ENCODE measurements at regions not wholly inside any gene's neighbourhood (a gene's known extent, or its start where the extent isn't known, plus 50 kb on each side); places are given as distances from the start of the nearest gene placed in this dataset.

DNA sequence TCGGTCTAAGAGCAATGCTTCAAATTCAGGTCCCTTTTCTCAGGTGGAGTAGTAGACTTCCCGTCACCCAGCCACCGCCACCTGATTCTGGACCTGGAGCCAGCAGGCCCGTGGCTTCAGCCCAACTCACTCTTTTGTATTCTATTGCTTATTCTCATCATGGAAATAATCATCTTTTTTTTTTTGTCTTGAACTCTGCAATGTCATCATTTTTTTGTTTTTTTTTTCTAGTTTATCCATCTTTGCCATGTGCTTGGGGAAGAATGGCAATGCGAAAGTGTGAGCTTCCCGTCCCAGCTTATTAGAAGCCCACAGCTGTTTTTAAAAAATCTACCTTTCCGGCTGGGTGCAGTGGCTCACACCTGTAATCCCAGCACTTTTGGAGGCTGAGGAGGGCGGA is 51.3 kb upstream of the FSTL1 start:
- Histone ChIP-seq H3K9ac (ENCODE audit: low read length) (no peak overlapping the region), H3K9me3 (ENCODE audit: insufficient read depth, low read depth, low read length) (no peaks in the 10 kb centered on the region), H3K27me3 (ENCODE audit: insufficient read depth, low read length) (no peaks in the 10 kb centered on the region), H3K4me2 (ENCODE audit: low read length) (no peak overlapping the region), H3K4me1 (ENCODE audit: insufficient read depth, low read length) (peaks cover 23% of the 10 kb centered on the region), H2AFZ (ENCODE audit: low read depth, low read length) (no peak overlapping the region), H3K27ac (ENCODE audit: low read depth, low read length) (no peak overlapping the region), H3K79me2 (ENCODE audit: insufficient read depth, low read length) (no peaks in the 10 kb centered on the region), H4K20me1 (ENCODE audit: insufficient read depth, low read length) (no peaks in the 10 kb centered on the region), H3K4me3 (ENCODE audit: insufficient read depth, low read depth, low read length) (no peak overlapping the region), H3K36me3 (ENCODE audit: insufficient read depth, low read length) (no peaks in the 10 kb centered on the region)
- DNase-seq (ENCODE audit: low read depth): no peak
- H3K27me3 Mint-ChIP-seq (ENCODE audit: low read depth, unreplicated experiment): peaks cover 2% of the 10 kb centered on the region
- TF ChIP-seq EZH2 (IDR thresholded peaks at IDR 0.05; ENCODE audit: insufficient read depth, low read length) (no peak), CTCF (IDR thresholded peaks at IDR 0.05; ENCODE audit: insufficient read depth, low read depth, low read length) (no peak)
- peaks cover 27% of the 10 kb centered on the region for H3K4me1 Mint-ChIP-seq (ENCODE audit: low read depth, unreplicated experiment)
- no peaks in the 10 kb centered on the region for H3K36me3 Mint-ChIP-seq (ENCODE audit: low read depth, unreplicated experiment)
- FAIRE-seq: no peak
- no peak overlapping the region for H3K27ac Mint-ChIP-seq (ENCODE audit: unreplicated experiment)
- no peak overlapping the region for H3K4me3 Mint-ChIP-seq (ENCODE audit: unreplicated experiment)
- no peaks in the 10 kb centered on the region for H3K9me3 Mint-ChIP-seq (ENCODE audit: unreplicated experiment)

Measured in astrocyte (in vitro differentiated cells and primary cell).